VCaP (cell line): ENCODE measurements at regions not wholly inside any gene's neighbourhood (a gene's known extent, or its start where the extent isn't known, plus 50 kb on each side); places are given as distances from the start of the nearest gene placed in this dataset.

ENCODE experiments used
- H3K27ac ChIP-seq: fragments of 450-650 bp; 2 replicates; pipeline ENCODE4 v1.5.1; 2017
- CTCF ChIP-seq: fragments of 450-650 bp; conservative IDR thresholded peaks from 2 replicates; pipeline ENCODE4 v1.5.1; 2017; ENCODE audit warnings: mild to moderate bottlenecking, moderate library complexity

- TF ChIP-seq CTCF: no peak
- H3K27ac ChIP-seq: no peak overlapping the region
These were observed 52.5 kb upstream of the PPP2R5C start for GRCh38 chr14:101708853-101709532.

GRCh38 chr14:101709533-101709881 lies 52.0 kb upstream of the PPP2R5C start:
- H3K27ac ChIP-seq: no peak overlapping the region
- no peak for TF ChIP-seq CTCF

- no peak overlapping the region for H3K27ac ChIP-seq
- TF ChIP-seq CTCF: no peak
These were observed 51.3 kb upstream of the PPP2R5C start for GRCh38 chr14:101709962-101710931.

DNA sequence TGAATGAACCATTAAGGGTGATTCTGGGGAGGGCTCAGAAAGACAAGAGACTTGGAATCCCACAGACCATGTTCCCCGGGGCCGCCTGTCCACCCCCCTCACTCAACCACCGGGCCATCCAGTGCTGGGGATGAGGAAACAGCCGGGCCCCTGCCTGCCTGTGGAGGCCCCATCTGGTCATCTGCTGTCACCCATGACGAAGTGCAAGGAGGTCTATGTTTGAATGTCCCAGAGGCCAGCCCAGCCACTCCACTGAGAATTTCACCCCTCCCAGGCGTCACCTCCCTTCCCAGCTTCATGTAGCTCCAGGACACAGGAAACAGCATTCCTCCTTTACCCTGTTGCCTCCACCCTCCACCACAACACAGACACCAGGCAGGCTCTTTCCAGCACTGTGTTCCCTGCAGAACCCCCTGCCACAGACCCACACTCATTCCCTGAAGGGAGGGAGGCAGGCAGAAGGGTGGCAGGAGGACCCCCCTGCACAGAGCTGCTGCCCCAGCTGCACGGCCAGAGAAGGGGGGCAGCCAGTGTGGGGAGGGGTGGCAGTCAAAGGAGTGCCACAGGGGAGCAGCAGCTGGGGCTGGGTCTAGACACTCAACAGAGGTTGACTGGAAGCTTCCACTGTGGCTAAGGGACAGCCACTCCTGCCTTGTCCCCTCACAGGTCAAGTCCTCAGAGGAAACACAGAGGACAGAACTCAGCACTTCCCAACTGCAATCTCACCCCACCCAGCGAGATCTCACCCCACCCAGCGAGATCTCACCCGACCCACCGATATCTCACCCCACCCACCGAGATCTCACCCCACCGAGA lies 50.3 kb upstream of the PPP2R5C start:
- no peak overlapping the region for H3K27ac ChIP-seq
- TF ChIP-seq CTCF: no peak
